ENCODE measurements at regions not wholly inside any gene's neighbourhood (a gene's known extent, or its start where the extent isn't known, plus 50 kb on each side); places are given as distances from the start of the nearest gene placed in this dataset.

DNA sequence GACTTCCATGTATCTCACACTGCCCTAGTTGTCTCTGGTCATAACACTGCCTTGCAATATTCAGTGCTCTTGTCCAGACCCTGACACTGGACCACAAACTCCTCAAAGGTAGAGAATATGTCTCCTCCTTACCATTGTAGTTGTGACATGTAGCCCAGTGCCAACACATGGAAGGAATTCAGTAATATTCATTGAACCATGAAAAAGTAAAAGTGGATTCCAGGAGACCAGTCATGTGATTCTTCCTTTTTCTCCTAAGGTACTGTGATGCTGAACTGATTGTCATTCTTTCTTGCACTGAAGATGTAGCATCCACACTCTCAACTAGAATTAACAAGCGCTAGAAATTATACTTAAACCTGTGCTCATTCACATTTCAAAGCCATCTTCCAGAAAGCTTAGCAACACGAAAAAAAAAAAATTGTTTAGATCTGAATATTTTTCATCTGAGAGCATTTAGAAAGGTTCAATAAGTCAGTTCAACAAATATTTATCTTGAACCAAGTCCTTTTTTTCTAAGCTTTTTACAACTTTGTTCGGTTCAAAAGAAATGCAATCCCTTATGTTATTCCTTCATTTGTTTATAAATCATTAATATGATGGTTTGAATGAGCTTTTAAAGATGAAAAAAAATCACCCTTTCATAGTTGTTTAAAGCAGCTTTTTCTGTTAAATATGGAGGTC lies 224.7 kb upstream of the BLID start:
- Histone ChIP-seq H3K27ac (peak overlapping the region in 1 of 2 donors; percentile 68), H3K9me3 (no peaks in the 10 kb centered on the region), H3K36me3 (no peaks in the 10 kb centered on the region), H3K4me1 (peaks cover 0 to 46% of the 10 kb centered on the region in 2 donors), H3K27me3 (no peaks in the 10 kb centered on the region), H3K4me3 (no peak overlapping the region)
- DNase-seq (ENCODE audit: low spot score), result no peak
- TF ChIP-seq, protein P1, sequence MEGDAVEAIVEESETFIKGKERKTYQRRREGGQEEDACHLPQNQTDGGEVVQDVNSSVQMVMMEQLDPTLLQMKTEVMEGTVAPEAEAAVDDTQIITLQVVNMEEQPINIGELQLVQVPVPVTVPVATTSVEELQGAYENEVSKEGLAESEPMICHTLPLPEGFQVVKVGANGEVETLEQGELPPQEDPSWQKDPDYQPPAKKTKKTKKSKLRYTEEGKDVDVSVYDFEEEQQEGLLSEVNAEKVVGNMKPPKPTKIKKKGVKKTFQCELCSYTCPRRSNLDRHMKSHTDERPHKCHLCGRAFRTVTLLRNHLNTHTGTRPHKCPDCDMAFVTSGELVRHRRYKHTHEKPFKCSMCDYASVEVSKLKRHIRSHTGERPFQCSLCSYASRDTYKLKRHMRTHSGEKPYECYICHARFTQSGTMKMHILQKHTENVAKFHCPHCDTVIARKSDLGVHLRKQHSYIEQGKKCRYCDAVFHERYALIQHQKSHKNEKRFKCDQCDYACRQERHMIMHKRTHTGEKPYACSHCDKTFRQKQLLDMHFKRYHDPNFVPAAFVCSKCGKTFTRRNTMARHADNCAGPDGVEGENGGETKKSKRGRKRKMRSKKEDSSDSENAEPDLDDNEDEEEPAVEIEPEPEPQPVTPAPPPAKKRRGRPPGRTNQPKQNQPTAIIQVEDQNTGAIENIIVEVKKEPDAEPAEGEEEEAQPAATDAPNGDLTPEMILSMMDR (IDR thresholded peaks at IDR 0.05), result no peak

DNA sequence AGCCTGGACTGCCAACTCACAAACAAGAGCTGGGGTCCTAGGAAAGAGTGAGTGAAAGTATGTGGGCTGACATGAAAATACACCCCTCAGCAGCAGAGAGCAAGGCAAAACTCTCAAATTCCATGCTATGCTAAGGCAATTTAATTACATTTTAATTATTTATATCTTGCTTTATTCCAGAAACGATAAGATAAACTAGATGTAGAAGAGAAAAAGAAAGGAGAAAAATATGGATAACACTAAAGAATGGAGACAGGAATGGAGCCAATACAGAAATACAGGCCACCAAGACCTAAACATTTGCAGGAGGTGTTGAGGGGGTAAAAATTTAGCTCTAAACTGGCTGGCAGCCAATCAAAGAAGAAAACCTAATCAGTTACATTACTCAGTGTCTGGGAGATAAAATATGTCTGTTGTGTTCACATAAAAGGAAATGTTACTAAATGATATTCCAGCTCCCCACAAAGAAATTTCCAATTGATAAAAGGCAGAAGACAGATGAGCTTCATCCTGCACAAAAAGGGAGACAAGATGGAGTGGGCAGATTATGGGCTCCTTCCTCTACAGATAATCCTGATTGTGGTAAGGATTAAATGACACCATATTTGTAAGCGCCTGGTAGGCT lies 223.5 kb upstream of the BLID start:
- no peaks in the 10 kb centered on the region for H3K9me3 ChIP-seq
- no peak for DNase-seq (ENCODE audit: low spot score)
- H3K36me3 ChIP-seq, result no peaks in the 10 kb centered on the region
- H3K27me3 ChIP-seq, result no peaks in the 10 kb centered on the region
- H3K4me1 ChIP-seq, result peaks cover 0 to 52% of the 10 kb centered on the region in 2 donors
- H3K27ac ChIP-seq, result peak overlapping the region in 1 of 2 donors; percentile 74
- no peak overlapping the region for H3K4me3 ChIP-seq
- TF ChIP-seq, protein P1 (IDR thresholded peaks at IDR 0.05), result no peak

DNA sequence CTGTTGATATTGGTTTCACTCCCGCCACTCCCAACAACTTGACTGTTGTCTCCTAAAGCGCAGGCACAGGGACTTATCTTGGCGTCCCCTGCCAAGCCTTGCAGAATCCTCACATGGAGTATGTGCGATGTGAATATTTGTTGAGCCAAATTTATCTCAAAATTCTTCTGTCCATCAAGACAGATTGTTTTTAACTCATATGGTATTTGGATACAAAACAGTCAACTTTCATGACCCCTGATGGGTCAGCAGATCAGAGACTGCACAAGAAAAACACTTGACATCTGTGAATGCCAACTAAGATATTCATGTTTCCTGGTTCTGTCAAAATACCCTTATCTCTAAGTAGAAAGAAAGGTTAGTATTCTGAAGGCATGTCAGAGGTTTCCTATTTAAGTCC lies 221.7 kb upstream of the BLID start:
- H3K36me3 ChIP-seq, result no peaks in the 10 kb centered on the region
- no peaks in the 10 kb centered on the region for H3K9me3 ChIP-seq
- peaks cover 0 to 37% of the 10 kb centered on the region in 2 donors for H3K4me1 ChIP-seq
- H3K27me3 ChIP-seq, result no peaks in the 10 kb centered on the region
- DNase-seq (ENCODE audit: low spot score), result no peak
- peak overlapping the region; percentile 56 to 74 for H3K27ac ChIP-seq
- TF ChIP-seq, protein P1 (IDR thresholded peaks at IDR 0.05), result no peak
- peak overlapping the region in 1 of 2 donors; percentile 20 for H3K4me3 ChIP-seq

DNA sequence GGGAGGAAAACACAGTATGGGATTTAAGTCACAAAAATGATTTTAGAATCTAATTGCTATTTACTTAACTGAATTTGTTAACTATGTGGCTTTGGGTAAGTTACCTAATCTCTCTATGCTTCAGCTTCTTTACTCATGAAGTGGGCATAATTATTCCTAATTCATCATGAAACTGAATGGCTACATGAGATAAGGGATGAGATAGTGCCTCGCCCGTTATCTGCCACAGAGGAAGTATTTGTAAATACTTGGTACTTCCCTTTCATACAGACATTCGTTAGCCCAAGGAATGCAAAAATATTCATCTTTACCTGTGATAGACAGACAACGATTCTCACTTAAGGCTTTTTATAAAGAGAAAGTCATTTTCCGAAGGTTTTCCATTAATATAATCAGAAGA lies 221.2 kb upstream of the BLID start:
- Histone ChIP-seq H3K27me3 (no peaks in the 10 kb centered on the region), H3K27ac (peak overlapping the region; percentile 56 to 74), H3K4me1 (peaks cover 0 to 36% of the 10 kb centered on the region in 2 donors), H3K4me3 (peak overlapping the region in 1 of 2 donors; percentile 20), H3K9me3 (no peaks in the 10 kb centered on the region), H3K36me3 (no peaks in the 10 kb centered on the region)
- no peak for DNase-seq (ENCODE audit: low spot score)
- TF ChIP-seq, protein P1 (IDR thresholded peaks at IDR 0.05), result no peak

DNA sequence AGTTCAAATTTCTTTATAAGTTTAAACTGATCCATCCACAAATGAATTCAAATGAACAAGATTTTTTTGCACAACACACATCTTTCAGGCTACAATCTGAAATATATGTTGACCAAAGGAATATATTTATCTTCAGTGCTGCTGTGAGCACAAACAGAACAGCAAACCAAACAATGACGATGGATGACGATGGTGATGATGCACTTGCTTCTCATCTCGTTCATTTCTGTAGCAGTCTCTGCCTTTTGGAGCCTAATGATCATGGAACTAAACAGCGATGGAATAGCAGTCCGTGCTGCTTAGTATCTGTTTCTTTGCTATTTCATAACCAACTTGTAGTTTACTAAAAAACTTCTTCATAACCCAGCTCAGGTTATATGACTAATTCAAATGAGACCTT lies 220.7 kb upstream of the BLID start:
- Histone ChIP-seq H3K27ac (peak overlapping the region; percentile 56 to 74), H3K4me3 (no peak overlapping the region), H3K4me1 (peaks cover 0 to 36% of the 10 kb centered on the region in 2 donors), H3K9me3 (no peaks in the 10 kb centered on the region), H3K36me3 (no peaks in the 10 kb centered on the region), H3K27me3 (no peaks in the 10 kb centered on the region)
- DNase-seq (ENCODE audit: low spot score), result no peak
- TF ChIP-seq, protein P1 (IDR thresholded peaks at IDR 0.05), result no peak
